Thyroid gland (tissue), 4 donors: ENCODE measurements at regions not wholly inside any gene's neighbourhood (a gene's known extent, or its start where the extent isn't known, plus 50 kb on each side); places are given as distances from the start of the nearest gene placed in this dataset.
"Not testable (repeated sequence)": the region's sequence is repeated elsewhere in the genome, so short reads cannot be mapped to it uniquely, and the experiment has no call there.

Experiments
- DNase-seq, 2 donors: peaks; one replicate each; pipeline ENCODE4 v3.0.0-alpha.2; 2019
- H3K27ac ChIP-seq, 3 donors: fragments of 200-600 bp; sonication (generic); 1 replicate in 2 of 3; 2 replicates in 1 of 3; pipeline ENCODE4 v1.5.1; 2016 to 2019; ENCODE audit warnings: mild to moderate bottlenecking in 1 of 3, moderate library complexity in 1 of 3
- H3K27me3 ChIP-seq: fragments of 200-600 bp; sonication (generic); one replicate; pipeline ENCODE4 v1.5.1; 2019
- H3K36me3 ChIP-seq, 2 donors: fragments of 200-600 bp; sonication (generic); one replicate each; pipeline ENCODE4 v1.5.1; 2016 to 2019
- H3K4me1 ChIP-seq, 2 donors: fragments of 200-600 bp; sonication (generic); one replicate each; pipeline ENCODE4 v1.5.1; 2017 to 2019
- H3K4me3 ChIP-seq, 3 donors: fragments of 200-600 bp; sonication (generic); replicated peaks in 1 of 3; 1 replicate in 2 of 3; 2 replicates in 1 of 3; pipeline ENCODE4 v1.5.1; 2016; ENCODE audit warnings: mild to moderate bottlenecking in 1 of 3
- H3K9me3 ChIP-seq: fragments of 200-600 bp; sonication (generic); one replicate; pipeline ENCODE4 v1.5.1; 2017
- CTCF ChIP-seq, 6 experiments: fragments of 200-600 bp in 3 of 6; fragments of 450-650 bp in 3 of 6; sonication (generic) in 3 of 6; IDR thresholded peaks; one replicate each; pipeline ENCODE4 v1.5.1; 2016 to 2019; ENCODE audit warnings: antibody characterized with exemption in 6 of 6, mild to moderate bottlenecking in 2 of 6, inconsistent platforms in 1 of 6, moderate library complexity in 1 of 6
- POLR2A ChIP-seq, 2 donors: fragments of 450-650 bp; IDR thresholded peaks; one replicate each; pipeline ENCODE4 v1.6.1; 2017; ENCODE audit warnings: antibody characterized with exemption in 2 of 2, mild to moderate bottlenecking in 2 of 2, moderate library complexity in 1 of 2
- WGBS, 2 donors: methylation state at CpG; one replicate each; pipeline ENCODE4 v1.1.5; 2017; 5-methylcytosine and 5-hydroxymethylcytosine counted together
- intact Hi-C: fragments of 100-400 bp; cut with DNase I; formaldehyde crosslinking; loops from one replicate; pipeline ENCODE4 v1.15.1; 2023

- H3K27me3 ChIP-seq: no peaks in the 10 kb centered on the region
- no peak overlapping the region for H3K4me3 ChIP-seq
- 95 to 96% methylated on average over 2 of the region's 2 CpGs for WGBS, 2 donors
- intact Hi-C loops: no loop called here
- TF ChIP-seq CTCF (IDR thresholded peaks at IDR 0.05) (no peak), POLR2A (IDR thresholded peaks at IDR 0.05) (no peak)
- no peaks in the 10 kb centered on the region for H3K9me3 ChIP-seq
- H3K27ac ChIP-seq: no peak overlapping the region
- H3K4me1 ChIP-seq: peaks cover 0 to 11% of the 10 kb centered on the region in 2 donors
- no peaks in the 10 kb centered on the region for H3K36me3 ChIP-seq
- no peak for DNase-seq
Measured at GRCh38 chr3:48070030-48070429, 53.8 kb upstream of the MAP4 start.

- H3K27ac ChIP-seq: no peak overlapping the region
- H3K4me3 ChIP-seq: no peak overlapping the region
- peaks cover 2 to 15% of the 10 kb centered on the region in 2 donors for H3K4me1 ChIP-seq
- H3K27me3 ChIP-seq: no peaks in the 10 kb centered on the region
- H3K9me3 ChIP-seq: no peaks in the 10 kb centered on the region
- DNase-seq: no peak
- TF ChIP-seq CTCF (IDR thresholded peaks at IDR 0.05) (no peak), POLR2A (IDR thresholded peaks at IDR 0.05) (no peak)
- intact Hi-C loops: no loop called here
- no peaks in the 10 kb centered on the region for H3K36me3 ChIP-seq
Measured at GRCh38 chr3:48069339-48069738, 53.1 kb upstream of the MAP4 start.

GRCh38 chr3:48068886-48069285 is 52.7 kb upstream of the MAP4 start:
- H3K9me3 ChIP-seq: no peaks in the 10 kb centered on the region
- no peak overlapping the region for H3K27ac ChIP-seq
- no peak overlapping the region for H3K4me3 ChIP-seq
- H3K4me1 ChIP-seq: peaks cover 2 to 19% of the 10 kb centered on the region in 2 donors
- no peak for DNase-seq
- intact Hi-C loops: no loop called here
- H3K27me3 ChIP-seq: no peaks in the 10 kb centered on the region
- WGBS, 2 donors: 84 to 86% methylated on average over 1 of the region's 1 CpG
- TF ChIP-seq POLR2A (IDR thresholded peaks at IDR 0.05): no peak
- no peak for TF ChIP-seq CTCF (IDR thresholded peaks at IDR 0.05)
- no peaks in the 10 kb centered on the region for H3K36me3 ChIP-seq

GRCh38 chr3:48068320-48068719 is 52.1 kb upstream of the MAP4 start:
- DNase-seq, H3K36me3 ChIP-seq, H3K27me3 ChIP-seq, H3K9me3 ChIP-seq, H3K27ac ChIP-seq, H3K4me3 ChIP-seq, intact Hi-C loops: not testable (repeated sequence)
- WGBS, 2 donors: 87 to 99% methylated on average over 10 of the region's 10 CpGs
- peaks cover 2 to 19% of the 10 kb centered on the region in 2 donors for H3K4me1 ChIP-seq

GRCh38 chr3:48067271-48067670 is 51.1 kb upstream of the MAP4 start:
- Histone ChIP-seq H3K9me3 (no peaks in the 10 kb centered on the region), H3K36me3 (no peaks in the 10 kb centered on the region), H3K4me3 (no peak overlapping the region), H3K4me1 (peaks cover 2 to 16% of the 10 kb centered on the region in 2 donors), H3K27me3 (no peaks in the 10 kb centered on the region), H3K27ac (no peak overlapping the region)
- TF ChIP-seq POLR2A (IDR thresholded peaks at IDR 0.05) (no peak), CTCF (IDR thresholded peaks at IDR 0.05) (no peak)
- no peak for DNase-seq
- 84 to 98% methylated on average over 4 of the region's 4 CpGs for WGBS, 2 donors
- intact Hi-C loops: no loop called here
